GM19463 (cell line): ENCODE measurements at regions not wholly inside any gene's neighbourhood (a gene's known extent, or its start where the extent isn't known, plus 50 kb on each side); places are given as distances from the start of the nearest gene placed in this dataset.
"Not testable (repeated sequence)": the region's sequence is repeated elsewhere in the genome, so short reads cannot be mapped to it uniquely, and the experiment has no call there.

Experiments
- ATAC-seq: cut with Tn5 transposase; IDR thresholded peaks from one replicate; pipeline ENCODE4 v1.9.1; 2021; ENCODE audit warnings: mild to moderate bottlenecking, moderate library complexity; ENCODE audit not compliant: unreplicated experiment

- not testable (repeated sequence) for ATAC-seq
Measured at GRCh38 chr7:89616829-89617228, 537.4 kb upstream of the STEAP1 start.

GRCh38 chr7:89618274-89618673 lies 536.0 kb upstream of the STEAP1 start:
- no peak for ATAC-seq

- ATAC-seq, result no peak
Measured at GRCh38 chr7:89621925-89622641, 532.2 kb upstream of the STEAP1 start.

GRCh38 chr7:89623018-89623672 lies 531.1 kb upstream of the STEAP1 start:
- ATAC-seq, result peak; percentile 87

- not testable (repeated sequence) for ATAC-seq
Measured at GRCh38 chr7:89624155-89624554, 530.1 kb upstream of the STEAP1 start.

- ATAC-seq, result no peak
Measured at GRCh38 chr7:89648509-89648908, 505.8 kb upstream of the STEAP1 start.

- ATAC-seq, result no peak
Measured at GRCh38 chr7:89655946-89656345, 498.3 kb upstream of the STEAP1 start.

- no peak for ATAC-seq
Measured at GRCh38 chr7:89661876-89662275, 492.4 kb upstream of the STEAP1 start.

GRCh38 chr7:89666136-89666835 lies 488.0 kb upstream of the STEAP1 start:
- ATAC-seq, result no peak

- ATAC-seq, result no peak
Measured at GRCh38 chr7:89680161-89680560, 474.1 kb upstream of the STEAP1 start.

- ATAC-seq, result no peak
Measured at GRCh38 chr7:89681448-89681847, 472.8 kb upstream of the STEAP1 start.

- ATAC-seq, result no peak
Measured at GRCh38 chr7:89685287-89685686, 469.0 kb upstream of the STEAP1 start.

GRCh38 chr7:89687211-89687610 lies 467.1 kb upstream of the STEAP1 start:
- no peak for ATAC-seq

- ATAC-seq, result no peak
Measured at GRCh38 chr7:89695241-89695640, 459.0 kb upstream of the STEAP1 start.

- no peak for ATAC-seq
Measured at GRCh38 chr7:89714131-89714530, 440.1 kb upstream of the STEAP1 start.

- not testable (repeated sequence) for ATAC-seq
Measured at GRCh38 chr7:89718941-89719340, 435.3 kb upstream of the STEAP1 start.

- no peak for ATAC-seq
Measured at GRCh38 chr7:89728481-89728880, 425.8 kb upstream of the STEAP1 start.

- ATAC-seq, result no peak
Measured at GRCh38 chr7:89731751-89732445, 422.4 kb upstream of the STEAP1 start.

GRCh38 chr7:89738549-89738948 lies 415.7 kb upstream of the STEAP1 start:
- no peak for ATAC-seq

- no peak for ATAC-seq
Measured at GRCh38 chr7:89757910-89758309, 396.4 kb upstream of the STEAP1 start.

GRCh38 chr7:89760690-89761089 lies 393.6 kb upstream of the STEAP1 start:
- ATAC-seq, result no peak
